SW480 (cell line): ENCODE measurements at regions not wholly inside any gene's neighbourhood (a gene's known extent, or its start where the extent isn't known, plus 50 kb on each side); places are given as distances from the start of the nearest gene placed in this dataset.
"Not testable (repeated sequence)": the region's sequence is repeated elsewhere in the genome, so short reads cannot be mapped to it uniquely, and the experiment has no call there.

Experiments used
- DNase-seq: peaks from one replicate; pipeline ENCODE4 v3.0.0-alpha.2; 2016; ENCODE audit warnings: low spot score

- DNase-seq, result no peak
Measured at GRCh38 chr15:62272290-62272689, 107.2 kb upstream of the C2CD4B start.

DNA sequence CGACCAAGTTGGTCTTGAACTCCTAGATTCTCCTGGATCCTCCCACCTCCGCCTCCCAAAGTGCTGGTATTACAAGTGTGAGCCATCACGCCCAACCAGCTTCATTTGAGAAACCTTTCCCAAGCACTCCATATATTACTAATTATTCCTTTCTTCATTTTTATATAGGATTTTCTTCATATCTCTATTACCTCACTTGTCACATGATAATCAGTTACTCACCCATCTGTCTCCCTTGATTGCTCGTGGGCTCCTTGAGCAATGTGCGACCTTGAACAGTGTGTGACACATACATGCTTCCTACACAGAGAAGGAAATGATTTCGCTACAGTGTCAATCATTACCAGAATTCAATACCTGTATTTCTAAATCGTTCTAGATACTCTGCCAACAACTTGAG, 110.7 kb upstream of the C2CD4B start:
- no peak for DNase-seq

GRCh38 chr15:62277816-62278394, 112.8 kb upstream of the C2CD4B start:
- no peak for DNase-seq

- no peak for DNase-seq
Measured at GRCh38 chr15:62278534-62278933, 113.4 kb upstream of the C2CD4B start.

GRCh38 chr15:62279041-62279440, 114.0 kb upstream of the C2CD4B start:
- no peak for DNase-seq

GRCh38 chr15:62280625-62281024, 115.5 kb upstream of the C2CD4B start:
- no peak for DNase-seq

- not testable (repeated sequence) for DNase-seq
Measured at GRCh38 chr15:62281801-62282200, 116.7 kb upstream of the C2CD4B start.

DNA sequence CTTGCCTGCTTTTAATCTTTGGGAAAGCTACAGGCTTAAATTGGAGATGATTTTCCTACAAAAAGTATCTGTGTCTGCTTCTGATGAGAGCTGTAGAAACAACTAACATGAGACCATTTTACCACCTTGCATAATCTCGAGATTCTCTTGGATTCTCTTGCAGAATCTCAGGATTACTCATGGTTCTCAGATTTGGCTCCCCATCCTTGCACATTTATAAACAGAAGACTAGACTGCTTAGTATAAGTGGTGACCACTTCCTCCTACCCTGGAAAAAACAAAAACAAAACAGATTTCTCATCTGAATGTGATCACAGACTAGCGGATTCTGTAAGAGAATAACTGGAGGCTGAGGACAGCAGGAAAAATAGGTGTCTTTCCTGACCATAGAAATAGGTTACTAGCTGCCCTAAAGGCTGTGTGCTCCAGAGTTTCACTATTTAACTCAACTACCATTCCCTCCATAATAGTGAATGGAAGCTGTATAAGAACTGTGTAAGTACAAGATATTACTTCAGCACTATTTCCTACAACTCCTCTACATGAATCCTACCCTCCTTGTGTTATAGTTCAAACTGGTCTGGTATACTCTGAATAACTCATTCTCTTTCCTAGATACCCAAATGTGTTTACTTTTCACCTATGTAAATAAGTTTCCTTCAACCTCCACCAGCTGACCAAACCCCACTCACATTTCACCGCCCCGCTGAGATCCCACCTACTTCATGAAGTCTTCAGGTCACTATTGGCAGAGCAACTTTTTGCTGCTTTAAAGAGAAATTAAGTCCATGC, 122.2 kb upstream of the C2CD4B start:
- DNase-seq, result no peak

DNA sequence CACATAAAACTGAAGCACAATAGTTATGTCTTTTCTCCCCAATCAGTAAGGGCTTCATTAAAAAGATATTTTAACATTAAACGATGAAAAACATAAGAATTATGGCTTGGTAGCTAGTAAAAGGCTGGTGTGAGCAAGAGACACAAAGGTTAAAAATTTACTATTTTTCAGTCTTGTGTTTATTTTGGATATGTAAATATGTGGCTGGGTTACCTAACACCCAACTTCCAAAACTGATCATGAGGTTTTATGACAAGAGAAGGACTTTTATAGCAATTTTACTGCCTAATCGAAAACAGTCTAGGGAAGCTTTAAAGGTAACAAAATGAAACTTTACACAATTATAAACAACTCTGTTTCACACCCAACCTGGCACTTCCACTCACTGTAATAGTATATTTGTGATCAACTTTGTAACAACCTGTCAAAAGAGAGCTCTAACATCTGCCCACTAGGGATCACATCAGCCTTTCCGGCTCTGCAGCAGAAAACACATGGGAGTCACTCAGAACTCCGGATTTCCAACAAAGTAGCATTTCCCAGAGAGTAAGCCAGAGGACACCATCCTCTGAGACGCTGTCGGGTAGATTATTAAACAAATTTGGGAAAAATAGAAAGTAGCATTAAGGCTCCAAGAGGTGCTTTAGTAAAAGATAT, 123.4 kb upstream of the C2CD4B start:
- DNase-seq, result no peak

- DNase-seq, result no peak
Measured at GRCh38 chr15:62291262-62291661, 126.2 kb upstream of the C2CD4B start.

DNA sequence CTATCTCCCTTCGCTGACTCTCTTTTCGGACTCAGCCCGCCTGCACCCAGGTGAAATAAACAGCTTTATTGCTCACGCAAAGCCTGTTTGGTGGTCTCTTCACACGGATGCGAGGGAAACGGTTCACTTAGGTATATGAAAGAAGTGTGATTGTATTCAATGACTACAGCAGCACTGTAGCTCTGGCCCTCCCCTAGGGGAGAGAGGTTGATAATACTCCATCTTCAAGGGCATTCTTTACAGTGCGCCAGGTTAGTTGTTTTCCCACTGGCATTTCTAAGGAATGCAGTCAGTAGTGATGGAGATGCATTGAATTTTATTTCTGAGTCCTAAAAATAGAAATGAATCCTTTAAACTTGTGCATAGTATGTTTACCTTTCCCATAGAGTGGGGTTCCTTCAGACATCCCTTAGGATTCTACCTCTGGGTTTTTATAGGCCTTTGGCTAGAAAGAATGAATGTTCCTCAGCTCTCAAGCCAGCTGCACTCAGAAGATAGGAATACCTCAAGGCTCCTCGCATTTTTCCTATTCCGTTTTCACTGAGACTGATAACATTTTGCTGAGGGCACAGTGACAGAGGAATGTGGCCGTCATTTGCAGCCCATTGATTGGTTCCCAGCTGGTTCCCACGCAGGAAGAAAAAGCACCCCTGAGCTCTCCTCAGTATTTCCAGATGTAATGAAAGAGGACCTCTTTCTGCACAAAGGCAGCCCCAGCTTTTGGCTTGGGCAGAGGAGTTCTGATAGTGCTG, 131.8 kb upstream of the C2CD4B start:
- no peak for DNase-seq

- DNase-seq, result no peak
Measured at GRCh38 chr15:62297522-62297921, 132.4 kb upstream of the C2CD4B start.

- DNase-seq, result no peak
Measured at GRCh38 chr15:62297933-62298332, 132.8 kb upstream of the C2CD4B start.

GRCh38 chr15:62298811-62299210, 133.7 kb upstream of the C2CD4B start:
- DNase-seq, result no peak

- no peak for DNase-seq
Measured at GRCh38 chr15:62299541-62299940, 134.5 kb upstream of the C2CD4B start.

DNA sequence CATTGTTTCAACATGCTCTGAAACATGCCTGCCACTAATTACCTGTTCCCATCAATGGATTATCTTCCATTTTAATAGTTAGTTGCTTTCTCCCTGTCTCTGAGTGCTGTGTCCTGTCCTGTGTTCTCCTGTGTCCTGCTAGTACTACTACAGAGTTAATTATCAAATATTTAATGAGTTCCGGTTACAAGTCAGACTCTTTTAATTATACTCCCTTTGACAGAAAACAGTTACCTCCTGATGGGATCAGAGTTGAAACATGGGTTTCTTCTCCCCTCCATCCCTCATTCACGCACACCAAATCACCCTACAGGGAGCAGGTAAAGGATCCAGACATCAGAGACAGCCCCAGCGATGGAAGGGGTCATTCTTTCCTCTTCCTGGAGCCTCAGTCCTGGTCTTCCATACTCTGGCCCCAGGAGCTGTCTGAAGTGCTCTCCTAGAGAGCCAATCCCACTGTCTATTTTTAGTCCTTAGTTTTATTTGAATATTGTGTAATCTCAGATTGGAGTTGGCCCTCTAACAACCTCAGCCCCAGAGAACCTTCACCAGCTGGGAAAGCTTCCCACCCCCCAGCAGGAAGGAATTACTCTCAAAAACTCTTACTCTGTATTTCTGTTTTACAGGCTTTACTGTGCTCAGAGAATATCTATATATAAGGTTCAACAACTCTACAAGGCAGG, 137.0 kb upstream of the C2CD4B start:
- DNase-seq, result no peak

- peak; percentile 64 for DNase-seq
Measured at GRCh38 chr15:62306851-62307504, 141.9 kb upstream of the C2CD4B start.

GRCh38 chr15:62307551-62307950, 142.5 kb upstream of the C2CD4B start:
- DNase-seq, result no peak

GRCh38 chr15:62316413-62317060, 151.5 kb upstream of the C2CD4B start:
- DNase-seq, result no peak

GRCh38 chr15:62320259-62320658, 155.2 kb upstream of the C2CD4B start:
- DNase-seq, result no peak

- no peak for DNase-seq
Measured at GRCh38 chr15:62323353-62323890, 158.3 kb upstream of the C2CD4B start.
